GM21825 (cell line): ENCODE measurements at regions not wholly inside any gene's neighbourhood (a gene's known extent, or its start where the extent isn't known, plus 50 kb on each side); places are given as distances from the start of the nearest gene placed in this dataset.
A peak's percentile ranks its signal among the peaks of the same experiment; 100 is the strongest.

Experiments used
- ATAC-seq: cut with Tn5 transposase; IDR thresholded peaks from one replicate; pipeline ENCODE4 v1.9.1; 2021; ENCODE audit warnings: mild to moderate bottlenecking, moderate library complexity; ENCODE audit not compliant: unreplicated experiment

GRCh38 chr1:110816945-110817344, 56.0 kb upstream of the CD53 start:
- ATAC-seq: no peak

- no peak for ATAC-seq
Observed at GRCh38 chr1:110811529-110811928, 61.4 kb upstream of the CD53 start.

- no peak for ATAC-seq
Observed at GRCh38 chr1:110800079-110800478, 72.9 kb upstream of the CD53 start.

DNA sequence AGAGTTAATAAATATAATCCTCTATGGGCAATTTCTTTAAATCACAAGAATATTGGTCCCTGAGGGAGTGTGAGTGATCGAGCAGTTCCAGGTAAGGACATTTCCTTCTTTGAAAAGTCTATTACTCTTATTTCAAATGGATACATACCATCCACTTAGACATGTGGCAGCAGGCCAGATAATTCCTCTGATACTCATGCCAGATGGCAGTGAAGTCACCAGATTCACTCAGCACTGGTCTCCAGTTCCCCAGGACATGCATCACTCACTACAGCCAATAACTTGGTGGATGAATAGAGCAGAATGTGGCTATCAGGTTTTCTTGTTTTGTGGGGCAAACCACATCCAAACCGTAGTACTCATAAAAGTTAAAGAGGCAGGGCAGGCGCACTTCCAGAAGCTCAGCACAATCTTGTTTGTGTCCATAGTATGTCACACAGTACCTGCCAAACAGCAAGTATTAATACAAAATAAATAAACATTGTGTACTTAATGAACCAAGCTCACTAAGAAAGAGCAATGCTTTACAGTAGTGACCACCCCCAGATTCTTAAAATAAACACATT, 74.2 kb upstream of the CD53 start:
- ATAC-seq: no peak

DNA sequence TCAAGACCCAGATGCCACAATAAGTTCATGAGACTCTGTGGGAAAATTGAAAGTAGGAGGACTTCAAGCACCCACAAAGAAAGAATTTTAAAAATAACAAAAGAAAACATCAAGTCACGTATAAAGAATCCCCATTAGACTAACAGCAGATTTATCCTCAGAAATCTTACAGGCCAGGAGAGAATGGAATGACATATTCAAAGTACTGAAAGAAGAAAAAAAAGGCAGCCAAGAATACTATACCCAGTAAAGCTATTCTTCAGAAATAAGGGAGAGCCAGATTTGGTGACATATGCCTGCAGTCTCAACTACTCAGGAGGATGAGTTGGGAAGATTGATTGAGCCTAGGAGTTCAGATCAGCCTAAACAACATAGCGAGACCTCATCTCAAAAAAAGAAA, 84.3 kb upstream of the CD53 start:
- ATAC-seq: no peak

- peak; percentile 76 for ATAC-seq
Observed at GRCh38 chr1:110787328-110788071, 85.4 kb upstream of the CD53 start.

GRCh38 chr1:110786802-110787327, 86.1 kb upstream of the CD53 start:
- ATAC-seq: no peak

GRCh38 chr1:110785612-110786011, 87.3 kb upstream of the CD53 start:
- no peak for ATAC-seq

DNA sequence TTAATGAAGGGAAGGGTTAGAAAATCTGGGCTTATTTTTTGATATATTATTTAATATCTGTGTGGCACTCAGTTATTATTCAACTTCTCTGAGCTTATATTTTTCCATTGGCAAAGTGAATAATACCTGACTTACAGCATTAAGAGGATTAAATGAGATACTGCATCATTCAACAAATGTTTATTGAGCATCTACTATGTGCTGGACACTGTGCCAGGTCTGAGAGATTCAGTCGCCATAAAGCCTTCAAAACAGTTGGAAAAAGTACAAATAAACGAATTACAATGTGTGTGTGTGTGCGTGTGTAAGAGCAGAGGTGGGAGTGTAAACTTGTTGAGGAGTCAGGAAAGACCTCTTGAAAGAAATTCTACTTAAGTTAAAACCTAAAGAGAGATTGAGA, 87.9 kb upstream of the CD53 start:
- no peak for ATAC-seq

GRCh38 chr1:110783292-110783918, 89.5 kb upstream of the CD53 start:
- no peak for ATAC-seq

GRCh38 chr1:110781525-110781924, 91.4 kb upstream of the CD53 start:
- no peak for ATAC-seq

- ATAC-seq: no peak
Observed at GRCh38 chr1:110780600-110781484, 92.1 kb upstream of the CD53 start.

GRCh38 chr1:110779636-110780035, 93.3 kb upstream of the CD53 start:
- no peak for ATAC-seq

DNA sequence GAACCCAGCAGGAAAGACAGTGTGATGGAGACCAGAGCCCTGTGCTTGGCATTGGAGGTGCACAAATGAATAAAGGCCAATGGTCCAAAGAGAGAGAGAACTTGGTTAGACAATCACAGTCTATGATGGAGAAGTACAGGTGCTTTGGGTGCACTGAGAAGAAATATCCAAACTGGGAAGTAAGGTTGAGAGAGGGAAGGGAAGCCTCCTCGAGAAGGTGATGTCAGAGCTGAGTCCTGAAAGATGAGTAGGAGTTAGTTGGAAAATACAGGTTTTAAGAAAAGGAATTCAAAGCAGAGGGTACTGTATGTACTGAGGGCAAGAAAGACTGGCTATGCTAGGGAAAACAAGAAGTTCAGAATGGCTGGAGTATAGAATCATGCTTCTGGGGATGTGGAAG, 94.1 kb upstream of the CD53 start:
- no peak for ATAC-seq

DNA sequence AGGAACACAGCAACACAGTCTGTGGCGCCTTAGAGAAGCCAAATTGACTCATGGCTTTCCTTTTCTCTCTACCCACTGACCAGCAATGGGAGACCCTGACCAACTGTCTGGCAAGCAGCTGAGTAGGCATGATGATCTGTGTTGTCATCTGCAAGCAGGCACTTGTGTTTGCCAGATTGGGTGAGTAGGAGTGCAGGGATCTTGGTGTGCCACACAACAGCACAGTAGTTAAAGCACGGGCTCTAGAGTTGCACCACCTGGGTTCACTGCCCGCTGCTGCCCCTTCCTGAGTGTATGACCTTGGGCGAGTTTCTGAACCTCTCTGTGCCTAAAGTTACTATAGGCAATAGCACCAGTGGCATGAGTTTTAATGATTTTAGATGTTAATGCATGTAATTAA, 95.7 kb upstream of the CD53 start:
- no peak for ATAC-seq

DNA sequence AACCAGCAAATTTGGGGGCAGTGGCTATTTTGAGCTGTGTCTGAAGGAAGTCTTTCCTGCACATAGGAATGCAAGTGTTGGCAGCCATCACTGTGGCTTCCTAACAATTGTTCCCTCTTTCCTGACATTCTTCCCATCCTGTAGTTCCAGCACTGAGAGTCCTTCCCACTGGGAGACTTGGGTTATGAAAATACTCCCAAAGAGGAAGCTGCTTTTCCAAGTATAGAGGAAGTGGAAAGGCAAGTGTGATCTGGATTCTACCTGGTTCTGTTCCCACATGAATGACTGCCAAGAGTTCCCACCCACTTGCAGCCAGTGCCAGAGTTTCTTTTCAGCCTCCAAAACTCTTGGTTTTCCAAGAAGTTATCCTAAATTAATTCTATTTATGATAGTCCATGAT, 98.5 kb upstream of the CD53 start:
- no peak for ATAC-seq

DNA sequence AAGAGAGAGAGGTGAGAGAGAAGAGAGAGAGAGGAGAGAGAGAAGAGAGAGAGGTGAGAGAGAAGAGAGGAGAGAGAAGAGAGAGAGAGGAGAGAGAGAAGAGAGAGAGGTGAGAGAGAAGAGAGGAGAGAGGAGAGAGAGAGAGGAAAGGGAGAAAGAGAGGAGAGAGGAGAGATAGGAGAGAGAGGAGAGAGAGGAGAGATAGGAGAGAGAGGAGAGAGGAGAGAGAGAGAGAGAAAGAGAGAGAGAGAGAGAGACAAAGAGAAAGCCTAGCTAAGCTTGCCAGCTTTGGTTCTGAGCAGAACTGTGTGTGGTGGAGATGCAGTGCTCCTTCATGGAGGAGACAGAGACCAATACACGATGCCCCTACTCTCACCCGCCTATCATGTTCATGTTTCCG, 99.1 kb upstream of the KCNA3 start:
- no peak for ATAC-seq

- ATAC-seq: no peak
Observed at GRCh38 chr1:110771245-110772022, 96.7 kb upstream of the KCNA3 start.

GRCh38 chr1:110770832-110771231, 96.1 kb upstream of the KCNA3 start:
- ATAC-seq: no peak

DNA sequence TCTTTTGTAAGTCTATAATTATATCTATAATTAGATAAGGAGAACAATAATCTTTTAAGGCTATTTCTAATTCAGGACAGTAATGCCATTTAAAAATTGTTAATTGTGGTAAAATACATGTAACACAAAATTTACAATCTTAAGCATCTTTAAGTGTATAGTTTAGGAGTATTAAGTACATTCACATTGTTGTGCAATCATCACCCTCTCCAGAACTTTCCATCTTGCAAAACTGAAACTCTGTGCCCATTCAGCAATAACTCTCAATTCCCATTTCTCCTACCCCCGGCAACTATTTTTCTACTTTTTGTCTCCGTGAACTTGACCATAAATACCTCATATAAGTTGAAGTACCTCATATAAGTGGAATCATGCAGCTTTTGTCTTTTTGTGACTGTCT, 93.9 kb upstream of the KCNA3 start:
- ATAC-seq: no peak

DNA sequence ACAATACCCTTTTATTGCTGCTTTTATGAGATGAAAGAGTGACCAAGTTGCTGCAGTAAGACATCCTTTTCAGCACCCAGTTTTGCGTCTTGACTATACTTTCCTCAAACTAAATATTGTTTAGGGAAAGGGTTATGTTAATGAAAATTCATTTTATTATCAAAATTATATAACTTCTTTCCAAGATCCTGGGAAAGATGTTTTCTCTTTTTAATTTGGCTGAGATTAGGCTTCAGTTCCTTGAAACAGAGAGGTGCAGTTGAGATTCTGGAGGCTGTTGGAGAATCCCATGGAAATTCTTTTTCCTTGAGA, 91.6 kb upstream of the KCNA3 start:
- no peak for ATAC-seq
